CD4-positive, alpha-beta T cell treated with Interleukin-6 at 100 ng/mL for 8 hours (primary cell): ENCODE measurements at regions not wholly inside any gene's neighbourhood (a gene's known extent, or its start where the extent isn't known, plus 50 kb on each side); places are given as distances from the start of the nearest gene placed in this dataset.

Source experiments
- DNase-seq: peaks from one replicate; pipeline ENCODE4 v3.0.0-alpha.2; 2020; ENCODE audit warnings: mixed read lengths, low spot score

DNA sequence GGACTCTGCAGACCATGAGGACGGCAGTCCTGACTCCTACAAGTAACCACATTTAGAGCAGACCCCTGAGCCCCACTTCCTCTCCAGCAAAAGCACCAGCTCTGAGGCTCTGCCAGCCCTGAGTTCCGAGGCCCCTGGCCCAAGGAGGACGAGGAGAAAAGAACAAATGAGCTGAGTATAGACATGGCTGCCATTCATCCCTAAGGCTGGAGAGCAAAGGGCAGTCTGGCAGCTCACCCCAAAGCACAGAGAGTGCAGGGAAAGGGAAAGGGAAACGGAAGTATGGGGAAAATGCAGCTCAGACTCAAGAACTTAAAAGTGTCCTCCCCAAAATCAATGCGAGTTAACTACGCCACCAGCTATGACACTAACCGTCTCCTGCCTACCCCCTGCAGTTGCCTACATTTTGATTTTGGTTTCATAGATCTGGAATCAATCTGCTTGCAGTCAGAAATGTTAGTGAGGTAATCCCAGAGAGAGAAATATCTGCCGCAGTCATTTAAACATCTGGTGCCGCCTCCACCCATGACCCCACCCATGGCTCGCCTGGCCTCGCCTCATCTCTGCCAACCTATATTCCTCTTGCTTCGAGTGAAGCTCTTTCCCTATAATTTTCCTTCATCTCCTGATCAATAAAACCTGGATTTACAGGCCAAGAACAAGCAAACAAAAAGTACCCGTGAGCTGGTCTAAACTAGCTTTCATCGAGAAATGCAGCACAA is 49.6 kb upstream of the AFDN start:
- no peak for DNase-seq
